ENCODE measurements at regions not wholly inside any gene's neighbourhood (a gene's known extent, or its start where the extent isn't known, plus 50 kb on each side); places are given as distances from the start of the nearest gene placed in this dataset.

- no peak for TF ChIP-seq CTCF (IDR thresholded peaks at IDR 0.05)
- Histone ChIP-seq H3K36me3 (ENCODE audit: control insufficient read depth, insufficient read depth, low read length) (no peaks in the 10 kb centered on the region), H3K9me3 (ENCODE audit: control insufficient read depth, low read length) (no peaks in the 10 kb centered on the region), H3K9ac (no peak overlapping the region), H3K4me3 (ENCODE audit: low read depth, low read length) (no peak overlapping the region), H3K4me1 (peaks cover 6% of the 10 kb centered on the region), H3K79me2 (no peaks in the 10 kb centered on the region), H3K27me3 (ENCODE audit: control insufficient read depth, insufficient read depth, low read length) (no peaks in the 10 kb centered on the region), H3K27ac (no peak overlapping the region), H3K4me2 (ENCODE audit: low read length) (no peak overlapping the region), H2AFZ (no peak overlapping the region)
Observed at GRCh38 chr16:86880316-86881117, 302.2 kb downstream of the FOXL1 start.

GRCh38 chr16:86881118-86881510 is 302.8 kb downstream of the FOXL1 start:
- Histone ChIP-seq H3K27me3 (ENCODE audit: control insufficient read depth, insufficient read depth, low read length) (no peaks in the 10 kb centered on the region), H3K9ac (no peak overlapping the region)

GRCh38 chr16:86881861-86882273 is 303.5 kb downstream of the FOXL1 start:
- no peaks in the 10 kb centered on the region for H3K27me3 ChIP-seq (ENCODE audit: control insufficient read depth, insufficient read depth, low read length)
- no peak for TF ChIP-seq CTCF (IDR thresholded peaks at IDR 0.05)
- H3K4me2 ChIP-seq (ENCODE audit: low read length): no peak overlapping the region

More at GRCh38 chr16:86881118-86881510, 302.8 kb downstream of the FOXL1 start:
- TF ChIP-seq CTCF (IDR thresholded peaks at IDR 0.05): no peak
- Histone ChIP-seq H3K36me3 (ENCODE audit: control insufficient read depth, insufficient read depth, low read length) (no peaks in the 10 kb centered on the region), H3K27ac (no peak overlapping the region), H3K79me2 (no peaks in the 10 kb centered on the region), H2AFZ (no peak overlapping the region), H3K4me3 (ENCODE audit: low read depth, low read length) (no peak overlapping the region), H3K4me2 (ENCODE audit: low read length) (no peak overlapping the region), H3K4me1 (peaks cover 6% of the 10 kb centered on the region), H3K9me3 (ENCODE audit: control insufficient read depth, low read length) (no peaks in the 10 kb centered on the region)

GRCh38 chr16:86882586-86883280 is 304.4 kb downstream of the FOXL1 start:
- no peaks in the 10 kb centered on the region for H3K27me3 ChIP-seq (ENCODE audit: control insufficient read depth, insufficient read depth, low read length)
- H3K4me2 ChIP-seq (ENCODE audit: low read length): no peak overlapping the region
- H3K36me3 ChIP-seq (ENCODE audit: control insufficient read depth, insufficient read depth, low read length): no peaks in the 10 kb centered on the region
- H3K4me3 ChIP-seq (ENCODE audit: low read depth, low read length): no peak overlapping the region
- H3K27ac ChIP-seq: no peak overlapping the region
- no peaks in the 10 kb centered on the region for H3K79me2 ChIP-seq
- no peak overlapping the region for H3K9ac ChIP-seq
- no peak overlapping the region for H2AFZ ChIP-seq
- no peaks in the 10 kb centered on the region for H3K9me3 ChIP-seq (ENCODE audit: control insufficient read depth, low read length)
- TF ChIP-seq CTCF (IDR thresholded peaks at IDR 0.05): no peak
- peaks cover 6% of the 10 kb centered on the region for H3K4me1 ChIP-seq

More at GRCh38 chr16:86881861-86882273, 303.5 kb downstream of the FOXL1 start:
- Histone ChIP-seq H3K4me3 (ENCODE audit: low read depth, low read length) (no peak overlapping the region), H3K4me1 (peaks cover 6% of the 10 kb centered on the region), H3K9me3 (ENCODE audit: control insufficient read depth, low read length) (no peaks in the 10 kb centered on the region), H3K36me3 (ENCODE audit: control insufficient read depth, insufficient read depth, low read length) (no peaks in the 10 kb centered on the region), H2AFZ (no peak overlapping the region), H3K9ac (no peak overlapping the region), H3K79me2 (no peaks in the 10 kb centered on the region), H3K27ac (no peak overlapping the region)
